ENCODE measurements at regions not wholly inside any gene's neighbourhood (a gene's known extent, or its start where the extent isn't known, plus 50 kb on each side); places are given as distances from the start of the nearest gene placed in this dataset.

GRCh38 chr6:43966374-43966658 lies 160.9 kb downstream of the MRPL14 start:
- ChIA-PET CTCF (interaction anchor here (1.1 to 1.9 kb wide), 4 partner anchors 15 to 299 kb away, joined by 3 to 6 read pairs (median 6); no protein-coding TSS in a partner anchor), POLR2A (no interaction called here)
- peaks cover 0 to 35% of the 10 kb centered on the region in 2 experiments; a peak in 2 of 4 replicates for H3K4me1 ChIP-seq (ENCODE audit: control insufficient read depth in 1 of 2, insufficient read depth in 2 of 2, low read depth in 1 of 2, low read length in 1 of 2)
- no peaks in the 10 kb centered on the region for H3F3A ChIP-seq (replicated peaks; ENCODE audit: insufficient read depth)
- H3K9ac ChIP-seq = no peak overlapping the region
- H3K36me3 ChIP-seq (replicated peaks in 1 of 2; ENCODE audit: control insufficient read depth in 1 of 2, insufficient read depth in 2 of 2, low read length in 1 of 2) = no peaks in the 10 kb centered on the region
- H2AFZ ChIP-seq (ENCODE audit: low read depth) = no peak overlapping the region
- no peak overlapping the region for H3K27ac ChIP-seq (ENCODE audit: low read depth in 2 of 2, low read length in 1 of 2)
- no peaks in the 10 kb centered on the region for H3K9me2 ChIP-seq
- DNase-seq = no peak
- H3K9me3 ChIP-seq = no peaks in the 10 kb centered on the region
- no peaks in the 10 kb centered on the region for H3K79me2 ChIP-seq (ENCODE audit: insufficient read depth)
- no peaks in the 10 kb centered on the region for H3K27me3 ChIP-seq (ENCODE audit: insufficient read depth)
- no peak overlapping the region for H3K4me3 ChIP-seq (ENCODE audit: low read depth in 2 of 2, low read length in 1 of 2)
- H3K4me2 ChIP-seq = no peak overlapping the region
- TF ChIP-seq CTCF (IDR thresholded peaks at IDR 0.05) (no peak), EP300 (IDR thresholded peaks at IDR 0.05; ENCODE audit: borderline replicate concordance in 1 of 2, low read depth in 1 of 2, low read length in 1 of 2) (no peak), RAD21 (IDR thresholded peaks at IDR 0.05; ENCODE audit: low read length) (no peak), TAF1 (IDR thresholded peaks at IDR 0.05; ENCODE audit: borderline replicate concordance, low read depth, low read length) (no peak), FOXJ3 (CRISPR knock-in tag; IDR thresholded peaks at IDR 0.05) (no peak), MEF2A (IDR thresholded peaks at IDR 0.05; ENCODE audit: borderline replicate concordance, low read depth) (no peak)
- no peaks in the 10 kb centered on the region for H4K20me1 ChIP-seq (ENCODE audit: insufficient read depth)

- DNase-seq = no peak
- Histone ChIP-seq H3K27me3 (ENCODE audit: insufficient read depth) (no peaks in the 10 kb centered on the region), H3K4me1 (ENCODE audit: control insufficient read depth in 1 of 2, insufficient read depth in 2 of 2, low read depth in 1 of 2, low read length in 1 of 2) (peaks cover 0 to 35% of the 10 kb centered on the region in 2 experiments; a peak in 2 of 4 replicates), H3K4me3 (ENCODE audit: low read depth in 2 of 2, low read length in 1 of 2) (no peak overlapping the region), H3K4me2 (no peak overlapping the region), H3K27ac (ENCODE audit: low read depth in 2 of 2, low read length in 1 of 2) (no peak overlapping the region), H3F3A (replicated peaks; ENCODE audit: insufficient read depth) (no peaks in the 10 kb centered on the region), H3K9me2 (no peaks in the 10 kb centered on the region), H3K9ac (no peak overlapping the region), H4K20me1 (ENCODE audit: insufficient read depth) (no peaks in the 10 kb centered on the region), H2AFZ (ENCODE audit: low read depth) (no peak overlapping the region), H3K9me3 (no peaks in the 10 kb centered on the region), H3K36me3 (replicated peaks in 1 of 2; ENCODE audit: control insufficient read depth in 1 of 2, insufficient read depth in 2 of 2, low read length in 1 of 2) (no peaks in the 10 kb centered on the region), H3K79me2 (ENCODE audit: insufficient read depth) (no peaks in the 10 kb centered on the region)
- CTCF ChIA-PET = interaction anchor here (1.2 to 1.9 kb wide), 3 partner anchors 16 to 196 kb away, joined by 3 to 6 read pairs (median 4); no protein-coding TSS in a partner anchor
- WGBS (ENCODE audit: low lambda C conversion rate) = 77% methylated on average over 2 of the region's 3 CpGs
- no peak for TF ChIP-seq PBX3 (IDR thresholded peaks at IDR 0.05)
- TF ChIP-seq MAX (IDR thresholded peaks at IDR 0.05; ENCODE audit: low read depth) = no peak
- TF ChIP-seq TEAD4 (IDR thresholded peaks at IDR 0.05; ENCODE audit: borderline replicate concordance, insufficient read depth) = no peak
- TF ChIP-seq NRF1 (IDR thresholded peaks at IDR 0.05; ENCODE audit: low read depth, low read length) = no peak
- POLR2A ChIA-PET = no interaction called here
Measured at GRCh38 chr6:43965628-43966373, 161.5 kb downstream of the MRPL14 start.

Data from SK-N-SH (cell line).